Inferior parietal cortex (tissue), 1 donor: ENCODE measurements at regions not wholly inside any gene's neighbourhood (a gene's known extent, or its start where the extent isn't known, plus 50 kb on each side); places are given as distances from the start of the nearest gene placed in this dataset.

ENCODE experiments used
- DNase-seq: peaks from one replicate; pipeline ENCODE4 v3.0.0-alpha.2; 2016; ENCODE audit errors: extremely low spot score

DNA sequence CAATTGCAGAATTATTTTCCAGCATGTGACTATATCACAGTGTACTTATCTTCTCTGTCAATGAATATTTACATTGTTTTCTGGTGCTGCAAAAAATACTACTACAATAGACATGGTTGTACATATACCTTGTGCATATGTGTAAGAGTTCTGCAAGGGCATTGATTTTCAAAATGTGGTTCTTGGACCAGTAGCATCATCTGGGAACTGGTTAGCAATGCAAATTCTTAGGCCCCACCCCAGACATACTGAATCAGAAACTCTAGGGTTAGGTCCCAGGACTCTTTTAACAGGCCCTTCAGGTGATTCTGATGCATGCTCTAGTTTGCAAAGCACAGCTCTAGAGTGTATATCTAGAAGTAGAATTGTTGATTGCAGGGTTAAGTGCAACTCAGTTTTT lies 292.3 kb downstream of the ZNF621 start:
- no peak for DNase-seq

GRCh38 chr3:40821315-40821714 lies 296.6 kb downstream of the ZNF621 start:
- no peak for DNase-seq

- DNase-seq: no peak
These were observed 302.5 kb downstream of the ZNF621 start for GRCh38 chr3:40827226-40827625.

- no peak for DNase-seq
These were observed 303.4 kb downstream of the ZNF621 start for GRCh38 chr3:40827942-40828688.

GRCh38 chr3:40828741-40829415 lies 304.1 kb downstream of the ZNF621 start:
- DNase-seq: no peak

DNA sequence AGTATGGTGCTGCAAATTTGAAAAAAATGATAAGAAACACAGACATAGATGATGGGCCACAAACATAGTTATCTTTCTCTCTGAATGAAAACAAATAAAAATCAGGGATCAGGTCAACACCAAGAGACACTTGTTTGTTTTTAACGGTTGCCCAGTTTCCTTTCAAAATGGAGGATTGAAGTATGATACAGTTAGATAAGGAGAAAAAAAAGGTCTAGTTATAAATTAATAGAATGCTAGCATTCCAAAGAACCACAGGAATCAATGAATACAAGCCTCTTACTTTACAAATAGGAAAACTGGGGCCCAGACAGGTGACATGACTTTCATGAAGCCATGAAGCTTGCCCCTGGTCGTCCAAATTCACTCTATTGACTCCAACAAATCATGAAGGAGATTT lies 305.1 kb downstream of the ZNF621 start:
- no peak for DNase-seq

DNA sequence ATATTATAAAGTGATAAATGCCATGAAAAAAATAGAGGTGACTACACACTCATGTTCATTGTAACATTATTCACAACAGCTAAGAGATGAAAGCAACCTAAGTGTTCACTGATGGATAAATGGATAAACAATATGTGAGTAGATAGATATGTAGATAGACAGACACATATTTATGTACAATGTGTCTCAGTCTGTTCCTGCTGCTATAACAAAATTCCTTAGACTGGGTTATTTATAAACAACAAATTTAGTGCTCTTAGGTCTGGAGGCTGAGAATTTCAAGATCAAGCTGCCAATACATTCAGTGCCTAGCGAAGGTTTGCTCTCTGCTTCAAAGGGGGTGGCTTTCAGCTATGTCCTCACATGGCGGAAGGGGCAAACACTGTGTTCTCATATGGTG lies 312.5 kb downstream of the ZNF621 start:
- DNase-seq: no peak

DNA sequence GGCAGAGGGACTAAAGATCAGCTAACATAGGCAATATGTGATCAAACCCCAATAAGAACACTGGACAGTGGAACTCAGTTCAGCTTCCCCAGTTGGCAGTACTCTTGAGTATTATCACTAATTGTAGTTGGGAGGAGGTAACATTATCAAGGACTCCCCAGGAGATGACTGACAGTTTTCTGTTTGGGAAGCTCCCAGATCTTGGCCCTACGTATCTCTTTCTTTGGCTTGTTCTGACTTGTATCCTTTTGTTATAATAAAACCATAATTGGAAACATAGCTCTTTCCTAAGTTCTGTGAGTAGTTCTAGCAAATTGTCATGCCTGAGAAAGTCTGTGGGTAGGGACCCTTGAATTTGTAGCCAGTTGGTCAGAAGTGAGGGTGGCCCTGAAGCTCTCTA lies 316.4 kb downstream of the ZNF621 start:
- no peak for DNase-seq

- no peak for DNase-seq
These were observed 316.9 kb downstream of the ZNF621 start for GRCh38 chr3:40841570-40842109.

GRCh38 chr3:40842714-40843113 lies 318.0 kb downstream of the ZNF621 start:
- no peak for DNase-seq

DNA sequence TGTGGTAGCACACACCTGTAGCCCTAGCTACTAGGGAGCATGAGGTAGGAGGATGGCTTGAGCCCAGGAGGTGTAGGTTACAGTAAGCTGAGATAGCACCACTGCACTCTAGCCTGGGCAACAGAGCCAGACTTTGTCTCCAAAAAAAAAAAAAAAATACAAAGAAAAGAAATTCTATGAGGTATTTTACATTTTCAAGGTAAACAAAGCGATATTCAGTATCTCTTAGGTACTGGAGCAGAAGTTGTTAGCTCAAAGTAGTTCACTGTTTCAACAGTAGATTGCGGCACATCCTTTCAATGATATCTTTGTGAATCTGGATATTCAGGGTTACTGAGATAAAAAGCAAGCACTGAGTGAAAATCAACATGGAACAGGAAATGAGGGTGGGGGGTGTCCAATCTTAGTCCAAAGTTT lies 318.5 kb downstream of the ZNF621 start:
- DNase-seq: no peak

GRCh38 chr3:40843851-40844548 lies 319.2 kb downstream of the ZNF621 start:
- DNase-seq: no peak

DNA sequence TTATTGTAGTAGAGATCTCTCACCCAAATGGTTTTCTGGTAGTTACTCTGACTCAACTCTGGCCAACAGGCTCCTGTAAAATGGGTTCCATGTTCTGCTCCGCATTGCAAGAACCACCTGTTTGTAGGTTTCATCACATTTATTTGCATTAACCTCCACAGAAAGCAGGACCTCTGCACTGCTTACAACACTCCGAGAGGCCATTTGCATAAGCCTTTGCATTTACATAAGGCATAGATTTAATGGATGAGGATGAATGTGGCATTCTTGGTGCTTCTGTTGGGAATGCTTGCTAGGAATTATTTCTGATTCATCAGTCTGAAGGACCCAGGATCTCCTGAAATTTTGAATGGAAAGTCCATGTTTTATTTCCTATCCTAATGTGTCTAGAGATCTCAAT lies 320.1 kb downstream of the ZNF621 start:
- no peak for DNase-seq

- no peak for DNase-seq
These were observed 320.7 kb downstream of the ZNF621 start for GRCh38 chr3:40845447-40845846.

GRCh38 chr3:40845916-40846315 lies 321.2 kb downstream of the ZNF621 start:
- DNase-seq: no peak

DNA sequence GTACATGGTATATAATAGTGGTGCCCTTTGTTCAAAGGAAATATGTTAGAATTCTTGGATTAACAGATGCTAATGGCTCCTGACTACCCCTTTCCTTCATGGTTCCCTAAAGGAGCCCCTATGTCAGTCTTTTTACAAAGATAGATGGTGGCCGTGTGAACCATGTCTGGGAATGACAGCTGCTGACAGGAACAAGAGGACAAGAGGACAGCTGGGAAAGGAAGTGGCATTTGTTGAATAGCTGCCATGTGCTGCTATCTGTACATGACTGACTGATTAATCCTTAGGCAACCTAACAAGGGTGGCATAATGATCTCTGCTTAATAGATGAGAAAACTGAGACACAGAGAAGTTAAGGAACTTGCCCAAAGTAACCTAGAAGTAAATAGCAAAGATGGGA lies 321.7 kb downstream of the ZNF621 start:
- DNase-seq: no peak

GRCh38 chr3:40847551-40847992 lies 322.8 kb downstream of the ZNF621 start:
- peak; percentile 24 for DNase-seq

- no peak for DNase-seq
These were observed 323.7 kb downstream of the ZNF621 start for GRCh38 chr3:40848421-40848820.

DNA sequence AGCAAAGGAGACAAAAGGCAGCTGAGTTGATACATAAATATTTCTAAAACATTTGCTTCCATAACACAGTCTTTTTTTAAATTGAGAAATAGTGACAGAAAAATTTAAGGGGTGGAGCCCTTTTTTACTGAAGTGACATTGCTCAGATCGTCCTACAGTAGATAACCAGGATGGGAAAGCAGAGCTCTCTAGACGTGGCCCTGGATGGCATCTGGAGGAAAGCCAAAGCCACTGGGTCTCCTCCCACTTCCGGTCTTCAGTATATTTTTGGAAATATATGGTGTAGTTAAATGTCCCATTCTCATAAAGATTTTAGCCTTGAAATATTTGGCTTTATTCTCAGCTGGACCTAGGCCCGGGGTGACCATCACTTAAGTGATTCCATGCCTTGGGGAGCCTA lies 326.1 kb downstream of the ZNF621 start:
- no peak for DNase-seq

DNA sequence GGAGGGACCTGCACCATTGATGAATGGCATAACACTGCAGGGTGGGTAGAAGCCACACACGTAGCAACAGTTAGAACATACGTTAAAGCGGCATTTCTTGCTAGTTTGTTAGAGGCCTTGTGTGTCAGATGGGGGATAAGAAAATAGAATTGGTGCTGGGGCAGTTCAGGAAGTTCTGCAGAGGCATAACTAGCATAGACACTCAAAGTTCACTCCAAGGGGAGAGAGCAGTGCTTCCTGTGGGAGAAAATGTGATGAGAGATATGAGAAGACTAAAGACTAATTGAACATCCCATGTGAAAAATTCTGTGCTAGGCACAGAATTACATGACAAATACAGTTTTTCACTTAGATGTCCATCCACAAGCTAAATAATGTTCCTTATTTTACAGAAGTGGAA lies 327.1 kb downstream of the ZNF621 start:
- DNase-seq: no peak

DNA sequence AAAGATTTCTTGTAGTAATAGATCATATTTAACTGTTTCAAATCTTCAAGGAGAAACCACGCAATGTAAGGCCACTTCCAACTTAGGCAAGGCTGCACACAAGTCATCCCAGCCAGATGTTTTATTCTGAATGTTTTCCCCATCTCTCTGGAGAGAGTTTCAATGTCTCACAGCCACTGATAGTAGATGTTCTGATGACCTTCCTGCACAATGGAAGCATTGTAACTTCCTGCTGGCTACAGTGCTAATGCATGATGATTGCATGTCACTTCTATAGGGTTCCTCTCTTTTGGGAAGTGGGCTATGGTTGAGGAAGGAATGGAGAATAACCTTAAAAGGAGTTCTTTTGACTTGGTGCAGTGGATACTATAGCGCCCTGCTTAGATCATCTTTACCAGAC lies 328.0 kb downstream of the ZNF621 start:
- DNase-seq: no peak

- DNase-seq: no peak
These were observed 328.7 kb downstream of the ZNF621 start for GRCh38 chr3:40853474-40853873.

DNA sequence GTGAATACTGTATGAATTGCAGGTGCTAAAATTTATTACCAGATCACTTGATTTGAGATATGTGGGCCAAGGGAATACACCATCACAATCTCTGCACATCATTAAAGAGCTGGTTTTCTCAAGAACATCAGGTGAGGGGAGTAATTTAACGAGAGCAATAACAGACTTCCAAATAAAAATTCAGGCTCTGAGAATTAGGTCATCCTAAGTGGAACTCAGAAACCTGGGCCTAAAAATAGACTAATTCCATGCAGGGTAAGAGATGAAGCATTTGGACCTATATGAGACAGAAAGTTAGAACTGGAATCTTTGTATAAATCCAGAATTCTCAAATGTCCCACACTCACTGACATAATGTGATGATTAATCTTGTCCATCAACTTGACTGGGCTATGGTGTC lies 331.1 kb downstream of the ZNF621 start:
- no peak for DNase-seq
